Lung (tissue), 11 donors: ENCODE measurements at regions not wholly inside any gene's neighbourhood (a gene's known extent, or its start where the extent isn't known, plus 50 kb on each side); places are given as distances from the start of the nearest gene placed in this dataset.
A peak's percentile ranks its signal among the peaks of the same experiment; 100 is the strongest.

Experiments used
- ATAC-seq: fragments of 200-7000 bp; cut with Tn5 transposase; one replicate; pipeline ENCODE4 v1.9.1; 2020; ENCODE audit warnings: moderate number of reproducible peaks; ENCODE audit not compliant: insufficient read depth, low FRiP score
- DNase-seq, 3 donors: peaks; one replicate each; pipeline ENCODE4 v3.0.0-alpha.2; 2013 to 2017
- H3K27ac ChIP-seq, 2 donors: one replicate each; pipeline ENCODE4 v1.5.1; 2013; ENCODE audit warnings: mild to moderate bottlenecking in 2 of 2, moderate library complexity in 2 of 2, control low read depth in 1 of 2, inconsistent platforms in 1 of 2, low read depth in 1 of 2, low read length in 1 of 2
- H3K27me3 ChIP-seq, 3 donors: one replicate each; pipeline ENCODE4 v1.5.1; 2013; ENCODE audit warnings: low read length in 2 of 3; ENCODE audit not compliant: control insufficient read depth in 3 of 3, insufficient read depth in 3 of 3
- H3K36me3 ChIP-seq, 4 donors: one replicate each; pipeline ENCODE4 v1.5.1; 2013; ENCODE audit warnings: low read length in 4 of 4, mild to moderate bottlenecking in 1 of 4, moderate library complexity in 1 of 4; ENCODE audit not compliant: control insufficient read depth in 4 of 4, insufficient read depth in 4 of 4
- H3K4me1 ChIP-seq, 5 donors: one replicate each; pipeline ENCODE4 v1.5.1; 2013; ENCODE audit warnings: low read length in 5 of 5, mild to moderate bottlenecking in 2 of 5, moderate library complexity in 1 of 5; ENCODE audit not compliant: control insufficient read depth in 5 of 5, insufficient read depth in 5 of 5
- H3K4me3 ChIP-seq: one replicate; pipeline ENCODE4 v1.5.1; 2013; ENCODE audit warnings: mild to moderate bottlenecking, control low read depth, moderate library complexity
- H3K9ac ChIP-seq, 2 donors: one replicate each; pipeline ENCODE4 v1.5.1; 2013; ENCODE audit warnings: low read length in 2 of 2, control low read depth in 1 of 2; ENCODE audit not compliant: insufficient read depth in 1 of 2
- H3K9me3 ChIP-seq, 4 donors: one replicate each; pipeline ENCODE4 v1.5.1; 2013; ENCODE audit warnings: low read length in 3 of 4, mild to moderate bottlenecking in 1 of 4, moderate library complexity in 1 of 4; ENCODE audit not compliant: control insufficient read depth in 4 of 4, insufficient read depth in 3 of 4
- WGBS, 2 donors: extraction: QIAGEN DNeasy Blood & Tissue Kit; methylation state at CpG; one replicate each; pipeline ENCODE4 v1.1.7; 2013; 5-methylcytosine and 5-hydroxymethylcytosine counted together
- TF ChIP-seq, protein P1 (sequence below): IDR thresholded peaks from 2 replicates; pipeline ENCODE4 v1.5.1; 2012; ENCODE audit warnings: mild to moderate bottlenecking; ENCODE audit errors: control extremely low read depth, extremely low read depth
- donor health status: control.
- donor health status: control.
- donor health status: Bipolar disorder and iron deficiency.
- donor health status: healthy.
- donor health status: DM: yes; HTN: yes; CAD: no.

DNA sequence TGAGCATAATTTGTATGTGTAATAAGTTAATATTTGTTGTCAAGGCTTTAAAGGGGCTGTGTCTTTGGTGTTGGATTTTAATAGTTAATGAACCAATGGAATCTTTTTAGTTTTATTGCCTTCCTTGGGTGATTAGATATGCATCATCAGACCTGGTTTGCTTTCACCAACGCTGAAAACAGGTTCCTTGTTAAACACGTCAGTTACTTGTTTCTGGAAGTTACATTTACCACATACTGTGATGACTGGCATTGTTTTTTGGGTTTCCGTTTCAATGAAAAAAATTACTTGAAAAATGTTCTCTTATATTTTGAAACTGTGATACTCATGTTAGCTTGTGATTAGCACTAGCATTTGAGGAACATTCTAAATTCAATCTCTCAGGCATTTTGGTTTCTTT lies 58.6 kb upstream of the RNF144B start:
- Histone ChIP-seq H3K9me3 (no peaks in the 10 kb centered on the region), H3K36me3 (no peaks in the 10 kb centered on the region), H3K9ac (no peak overlapping the region), H3K27ac (no peak overlapping the region), H3K4me1 (peaks cover 0 to 1% (median 0%) of the 10 kb centered on the region in 5 donors), H3K27me3 (no peaks in the 10 kb centered on the region), H3K4me3 (no peak overlapping the region)
- ATAC-seq: no peak
- DNase-seq: no peak
- TF ChIP-seq, protein P1, sequence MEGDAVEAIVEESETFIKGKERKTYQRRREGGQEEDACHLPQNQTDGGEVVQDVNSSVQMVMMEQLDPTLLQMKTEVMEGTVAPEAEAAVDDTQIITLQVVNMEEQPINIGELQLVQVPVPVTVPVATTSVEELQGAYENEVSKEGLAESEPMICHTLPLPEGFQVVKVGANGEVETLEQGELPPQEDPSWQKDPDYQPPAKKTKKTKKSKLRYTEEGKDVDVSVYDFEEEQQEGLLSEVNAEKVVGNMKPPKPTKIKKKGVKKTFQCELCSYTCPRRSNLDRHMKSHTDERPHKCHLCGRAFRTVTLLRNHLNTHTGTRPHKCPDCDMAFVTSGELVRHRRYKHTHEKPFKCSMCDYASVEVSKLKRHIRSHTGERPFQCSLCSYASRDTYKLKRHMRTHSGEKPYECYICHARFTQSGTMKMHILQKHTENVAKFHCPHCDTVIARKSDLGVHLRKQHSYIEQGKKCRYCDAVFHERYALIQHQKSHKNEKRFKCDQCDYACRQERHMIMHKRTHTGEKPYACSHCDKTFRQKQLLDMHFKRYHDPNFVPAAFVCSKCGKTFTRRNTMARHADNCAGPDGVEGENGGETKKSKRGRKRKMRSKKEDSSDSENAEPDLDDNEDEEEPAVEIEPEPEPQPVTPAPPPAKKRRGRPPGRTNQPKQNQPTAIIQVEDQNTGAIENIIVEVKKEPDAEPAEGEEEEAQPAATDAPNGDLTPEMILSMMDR: no peak
- 27 to 55% methylated on average over 3 of the region's 3 CpGs for WGBS, 2 donors

DNA sequence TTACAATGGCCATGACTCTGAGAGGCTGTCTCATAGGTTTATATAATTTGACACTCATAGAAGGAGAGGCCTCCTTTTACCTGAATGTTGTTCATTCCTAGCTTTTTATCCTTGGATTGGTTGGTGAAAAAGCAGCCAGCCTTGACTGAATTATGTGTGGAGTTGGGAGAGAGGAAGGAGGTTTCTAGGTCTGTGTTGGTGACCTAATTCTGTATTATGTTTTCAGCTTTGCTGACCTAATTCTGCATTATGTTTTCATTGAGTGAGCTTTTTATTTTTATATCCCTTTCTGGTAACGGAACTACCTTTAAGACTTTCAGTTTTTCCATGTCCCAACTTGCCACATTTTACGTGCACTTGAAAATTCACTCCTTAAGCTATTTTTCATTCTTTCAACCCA lies 59.1 kb upstream of the RNF144B start:
- Histone ChIP-seq H3K9ac (no peak overlapping the region), H3K4me3 (no peak overlapping the region), H3K27ac (no peak overlapping the region), H3K36me3 (no peaks in the 10 kb centered on the region), H3K27me3 (no peaks in the 10 kb centered on the region), H3K9me3 (no peaks in the 10 kb centered on the region), H3K4me1 (peaks cover 0 to 1% (median 0%) of the 10 kb centered on the region in 5 donors)
- DNase-seq (no peak), ATAC-seq (no peak)
- TF ChIP-seq, protein P1: no peak
- 52 to 64% methylated on average over 2 of the region's 2 CpGs for WGBS, 2 donors

DNA sequence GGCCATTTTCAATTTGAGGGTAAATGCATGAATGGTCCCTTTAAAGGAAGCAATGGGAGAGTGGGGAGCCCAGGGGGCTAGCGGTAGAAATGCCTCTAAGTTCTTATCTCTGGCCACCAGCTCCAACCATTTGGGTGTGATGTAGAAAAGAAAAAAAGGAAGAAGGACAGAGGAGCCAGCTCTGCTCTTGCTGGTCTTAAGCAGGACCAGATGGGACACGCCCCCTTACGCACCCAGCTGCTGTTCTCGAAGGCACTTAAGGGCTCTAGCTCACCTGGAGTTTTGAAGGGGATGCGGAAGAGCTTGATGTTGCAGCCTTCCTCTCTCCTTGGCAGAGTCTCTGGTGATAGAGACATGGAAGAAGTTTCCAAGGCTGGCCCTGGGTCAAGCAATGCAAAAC lies 59.5 kb upstream of the RNF144B start:
- Histone ChIP-seq H3K9me3 (no peaks in the 10 kb centered on the region), H3K36me3 (no peaks in the 10 kb centered on the region), H3K27ac (peak overlapping the region in 1 of 2 donors; percentile 45), H3K27me3 (no peaks in the 10 kb centered on the region), H3K4me3 (no peak overlapping the region), H3K4me1 (peaks cover 0 to 1% (median 0%) of the 10 kb centered on the region in 5 donors), H3K9ac (no peak overlapping the region)
- WGBS, 2 donors: 36 to 38% methylated on average over 5 of the region's 5 CpGs
- TF ChIP-seq, protein P1: no peak
- DNase-seq (peak in 2 of 3 donors; percentile 27 to 32), ATAC-seq (no peak)

- WGBS, 2 donors: 55 to 71% methylated on average over 6 of the region's 6 CpGs
- DNase-seq: no peak
- H3K36me3 ChIP-seq: no peaks in the 10 kb centered on the region
- TF ChIP-seq, protein P1: no peak
- H3K9me3 ChIP-seq: no peaks in the 10 kb centered on the region
- H3K9ac ChIP-seq: no peak overlapping the region
- no peaks in the 10 kb centered on the region for H3K27me3 ChIP-seq
- no peak overlapping the region for H3K27ac ChIP-seq
- H3K4me3 ChIP-seq: no peak overlapping the region
- peaks cover 0 to 1% (median 0%) of the 10 kb centered on the region in 5 donors for H3K4me1 ChIP-seq
- ATAC-seq: no peak
Observed at GRCh38 chr6:18326980-18327379, 60.2 kb upstream of the RNF144B start.
